MM.1S (cell line): ENCODE measurements at regions not wholly inside any gene's neighbourhood (a gene's known extent, or its start where the extent isn't known, plus 50 kb on each side); places are given as distances from the start of the nearest gene placed in this dataset.

Experiments
- EZH2 ChIP-seq: fragments of 300-600 bp; sonication (generic); optimal IDR thresholded peaks from 2 replicates; pipeline ENCODE3; 2017; ENCODE audit warnings: low read depth, mild to moderate bottlenecking, antibody characterized with exemption, low read length, mixed read lengths
- TF ChIP-seq, protein P1 (sequence below): fragments of 300-600 bp; sonication (generic); IDR thresholded peaks from 2 replicates; pipeline ENCODE4 v1.5.1; 2016; ENCODE audit warnings: antibody characterized with exemption, low read length, mixed read lengths

DNA sequence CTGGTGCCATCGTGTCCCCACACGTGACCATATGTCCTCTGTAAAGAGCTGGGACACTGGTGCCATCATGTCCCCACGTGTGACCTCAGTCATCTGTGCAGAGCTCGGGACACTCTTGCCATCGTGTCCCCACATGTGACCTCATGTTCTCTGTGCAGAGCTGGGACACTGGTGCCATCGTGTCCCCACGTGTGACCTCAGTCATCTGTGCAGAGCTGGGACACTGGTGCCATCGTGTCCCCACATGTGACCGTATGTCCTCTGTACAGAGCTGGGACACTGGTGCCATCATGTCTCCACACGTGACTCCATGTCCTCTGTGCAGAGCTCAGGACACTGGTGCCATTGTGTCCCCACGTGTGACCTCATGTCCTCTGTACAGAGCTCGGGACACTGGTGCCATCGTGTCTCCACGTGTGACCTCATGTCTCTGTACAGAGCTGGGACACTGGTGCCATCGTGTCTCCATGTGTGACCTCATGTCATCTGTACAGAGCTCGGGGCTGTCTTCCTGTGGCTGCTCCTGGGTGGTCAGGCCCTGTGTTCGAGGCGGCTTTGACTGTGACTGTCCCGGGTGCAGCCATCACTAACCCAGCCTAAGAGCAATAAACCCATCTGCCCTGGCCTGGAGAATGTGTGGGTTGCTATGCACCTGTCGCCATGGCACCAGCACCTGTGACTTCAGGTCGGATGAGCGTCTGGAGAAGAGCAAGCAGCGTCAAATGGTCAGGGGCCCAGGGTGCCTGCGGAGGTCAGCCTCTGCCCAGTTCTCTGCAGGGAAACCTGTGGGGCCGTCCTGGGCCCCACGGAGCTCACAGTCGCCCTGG, 334.4 kb downstream of the ADGRD1 start:
- no peak for TF ChIP-seq EZH2
- TF ChIP-seq, protein P1, sequence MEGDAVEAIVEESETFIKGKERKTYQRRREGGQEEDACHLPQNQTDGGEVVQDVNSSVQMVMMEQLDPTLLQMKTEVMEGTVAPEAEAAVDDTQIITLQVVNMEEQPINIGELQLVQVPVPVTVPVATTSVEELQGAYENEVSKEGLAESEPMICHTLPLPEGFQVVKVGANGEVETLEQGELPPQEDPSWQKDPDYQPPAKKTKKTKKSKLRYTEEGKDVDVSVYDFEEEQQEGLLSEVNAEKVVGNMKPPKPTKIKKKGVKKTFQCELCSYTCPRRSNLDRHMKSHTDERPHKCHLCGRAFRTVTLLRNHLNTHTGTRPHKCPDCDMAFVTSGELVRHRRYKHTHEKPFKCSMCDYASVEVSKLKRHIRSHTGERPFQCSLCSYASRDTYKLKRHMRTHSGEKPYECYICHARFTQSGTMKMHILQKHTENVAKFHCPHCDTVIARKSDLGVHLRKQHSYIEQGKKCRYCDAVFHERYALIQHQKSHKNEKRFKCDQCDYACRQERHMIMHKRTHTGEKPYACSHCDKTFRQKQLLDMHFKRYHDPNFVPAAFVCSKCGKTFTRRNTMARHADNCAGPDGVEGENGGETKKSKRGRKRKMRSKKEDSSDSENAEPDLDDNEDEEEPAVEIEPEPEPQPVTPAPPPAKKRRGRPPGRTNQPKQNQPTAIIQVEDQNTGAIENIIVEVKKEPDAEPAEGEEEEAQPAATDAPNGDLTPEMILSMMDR, result no peak
